Heart left ventricle (tissue), 16 donors: ENCODE measurements at regions not wholly inside any gene's neighbourhood (a gene's known extent, or its start where the extent isn't known, plus 50 kb on each side); places are given as distances from the start of the nearest gene placed in this dataset.

Experiments
- ATAC-seq, 4 donors: fragments of 200-7000 bp; cut with Tn5 transposase; one replicate each; pipeline ENCODE4 v1.9.1; 2020 to 2022; ENCODE audit warnings: moderate library complexity in 4 of 4, mild to moderate bottlenecking in 3 of 4, moderate number of reproducible peaks in 1 of 4
- DNase-seq, 5 donors: peaks; one replicate each; pipeline ENCODE4 v3.0.0-alpha.2; 2020
- H3K27ac ChIP-seq, 12 donors: fragments of 200-600 bp; sonication (generic) in 4 of 12; one replicate each; pipeline versions ENCODE4 v1.5.0 to v1.8.0; 2016 to 2022; ENCODE audit warnings: mild to moderate bottlenecking in 2 of 12
- H3K27me3 ChIP-seq, 9 donors: fragments of 200-600 bp; sonication (generic) in 2 of 9; one replicate each; pipeline versions ENCODE4 v1.5.1 to v1.8.0; 2016 to 2022; ENCODE audit warnings: mild to moderate bottlenecking in 3 of 9
- H3K36me3 ChIP-seq, 9 donors: fragments of 200-600 bp; sonication (generic) in 2 of 9; one replicate each; pipeline versions ENCODE4 v1.5.0 to v1.8.0; 2018 to 2022; ENCODE audit warnings: mild to moderate bottlenecking in 2 of 9
- H3K4me1 ChIP-seq, 12 donors: fragments of 200-600 bp; sonication (generic) in 4 of 12; one replicate each; pipeline versions ENCODE4 v1.5.0 to v1.8.0; 2016 to 2022; ENCODE audit warnings: mild to moderate bottlenecking in 3 of 12
- H3K4me3 ChIP-seq, 12 donors: fragments of 200-600 bp; sonication (generic) in 4 of 12; one replicate each; pipeline versions ENCODE4 v1.5.0 to v1.8.0; 2017 to 2022; ENCODE audit warnings: mild to moderate bottlenecking in 9 of 12, moderate library complexity in 4 of 12
- H3K9me3 ChIP-seq, 12 donors: fragments of 200-600 bp; sonication (generic) in 4 of 12; one replicate each; pipeline versions ENCODE4 v1.5.0 to v1.8.0; 2016 to 2022; ENCODE audit warnings: mild to moderate bottlenecking in 1 of 12
- POLR2A ChIP-seq, 2 donors: fragments of 450-650 bp; IDR thresholded peaks; one replicate each; pipeline ENCODE4 v1.6.1; 2017; ENCODE audit warnings: antibody characterized with exemption in 2 of 2, mild to moderate bottlenecking in 2 of 2, moderate library complexity in 2 of 2
- WGBS, 4 donors: extraction: QIAGEN DNeasy Blood & Tissue Kit in 2 of 4; methylation state at CpG; one replicate each; pipeline versions ENCODE4 v1.1.5 to v1.1.7; 2013 to 2018; 5-methylcytosine and 5-hydroxymethylcytosine counted together
- intact Hi-C, 10 donors: fragments of 100-400 bp; cut with DNase I; formaldehyde crosslinking; loops; one replicate each; pipeline versions ENCODE4 v1.11.1 to v1.14.2; 2022
- TF ChIP-seq, protein P1 (sequence below), 12 donors: fragments of 200-600 bp; sonication (generic) in 4 of 12; IDR thresholded peaks; one replicate each; pipeline versions ENCODE4 v1.5.0 to v1.8.0; 2018 to 2022; ENCODE audit warnings: antibody characterized with exemption in 12 of 12, mild to moderate bottlenecking in 5 of 12
- donor health status: ischemic (EF 13 %, LVEDD 7.1; RV severe dilation, severe dysfunction).
- donor health status: healthy with polysubstance abuse.
- donor health status: DM: no; HTN: yes; CAD: no.
- donor health status: DM: no; HTN: no; CAD: no.
- donor health status: ischemic (EF 25% LVEDD 6.9; RV normal size, moderate dysfunction).
- donor health status: ischemic (EF 25% LVEDD 5.7; RV mildly dilated, moderate dysfunction).
- donor health status: healthy.
- donor health status: DM: yes; HTN: yes; CAD: no.
- donor health status: ischemic (EF 35%, LVEDD 5.7; RV mildly dilated, moderate dysfunction).
- donor health status: nonischemic (EF 11% LVEDD 7.7; RV severe dilation, severe dysfunction).
- donor health status: DM: yes; HTN: yes; CAD: no.
- donor health status: PGD.
- donor health status: ischemic (EF 29% LVEDD 5.4; RV normal size, mild dysfunction).
- donor health status: nonischemic (EF 23%, LVEDD 6.1; RV moderate dilation, normal function).

DNA sequence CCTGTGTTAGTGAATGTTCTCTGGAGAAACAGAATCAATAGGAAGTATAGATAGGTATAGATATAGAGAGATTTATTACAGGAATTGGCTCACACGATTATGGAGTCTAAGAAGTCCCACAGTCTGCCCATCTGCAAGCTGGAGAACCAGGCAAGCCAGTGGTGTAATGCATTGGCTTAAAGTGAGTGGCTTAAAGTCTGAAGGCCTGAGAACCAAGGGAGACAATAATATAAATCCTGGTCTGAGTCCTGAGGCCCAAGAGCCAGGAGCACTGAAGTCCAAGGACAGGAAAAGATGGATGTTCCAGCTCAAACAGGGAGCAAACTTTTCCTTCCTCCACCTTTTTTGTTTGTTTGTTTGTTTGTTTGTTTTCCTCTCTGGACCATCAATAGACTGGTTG is 131.2 kb upstream of the LRFN2 start:
- TF ChIP-seq, protein P1, sequence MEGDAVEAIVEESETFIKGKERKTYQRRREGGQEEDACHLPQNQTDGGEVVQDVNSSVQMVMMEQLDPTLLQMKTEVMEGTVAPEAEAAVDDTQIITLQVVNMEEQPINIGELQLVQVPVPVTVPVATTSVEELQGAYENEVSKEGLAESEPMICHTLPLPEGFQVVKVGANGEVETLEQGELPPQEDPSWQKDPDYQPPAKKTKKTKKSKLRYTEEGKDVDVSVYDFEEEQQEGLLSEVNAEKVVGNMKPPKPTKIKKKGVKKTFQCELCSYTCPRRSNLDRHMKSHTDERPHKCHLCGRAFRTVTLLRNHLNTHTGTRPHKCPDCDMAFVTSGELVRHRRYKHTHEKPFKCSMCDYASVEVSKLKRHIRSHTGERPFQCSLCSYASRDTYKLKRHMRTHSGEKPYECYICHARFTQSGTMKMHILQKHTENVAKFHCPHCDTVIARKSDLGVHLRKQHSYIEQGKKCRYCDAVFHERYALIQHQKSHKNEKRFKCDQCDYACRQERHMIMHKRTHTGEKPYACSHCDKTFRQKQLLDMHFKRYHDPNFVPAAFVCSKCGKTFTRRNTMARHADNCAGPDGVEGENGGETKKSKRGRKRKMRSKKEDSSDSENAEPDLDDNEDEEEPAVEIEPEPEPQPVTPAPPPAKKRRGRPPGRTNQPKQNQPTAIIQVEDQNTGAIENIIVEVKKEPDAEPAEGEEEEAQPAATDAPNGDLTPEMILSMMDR (IDR thresholded peaks at IDR 0.05), result no peak
- TF ChIP-seq POLR2A (IDR thresholded peaks at IDR 0.05), result no peak
- intact Hi-C loops, result no loop called here
- ATAC-seq, result no peak

DNA sequence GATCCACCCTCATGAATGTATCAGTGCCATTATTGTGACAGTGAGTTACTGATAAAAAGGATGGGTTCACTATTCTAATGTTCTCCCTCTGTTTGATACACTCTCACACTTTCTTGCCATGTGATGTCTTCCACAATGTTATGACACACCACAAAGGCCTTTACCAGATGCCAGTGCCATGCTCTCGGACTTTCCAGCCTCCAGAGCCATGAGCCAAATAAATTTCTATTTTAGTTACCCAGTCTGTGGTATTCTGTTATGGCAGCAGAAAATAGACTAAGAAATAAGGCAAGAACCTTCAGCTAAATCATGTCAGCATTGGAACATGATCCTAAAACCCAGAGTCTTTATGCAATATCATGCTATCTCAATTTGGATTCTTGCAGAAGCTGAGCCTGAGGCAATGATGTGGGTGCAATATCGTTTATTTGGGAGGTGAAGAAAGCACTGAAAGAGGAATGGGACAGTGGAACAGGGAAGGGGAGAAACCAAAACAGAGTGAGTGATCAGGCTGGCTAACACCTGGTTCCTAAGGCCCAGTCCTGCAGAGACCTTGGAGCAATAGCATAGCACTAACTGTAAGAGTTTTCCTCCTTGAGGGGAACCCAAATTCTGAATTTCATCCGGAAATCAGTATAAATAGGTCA is 130.4 kb upstream of the LRFN2 start:
- TF ChIP-seq POLR2A (IDR thresholded peaks at IDR 0.05), result no peak
- Histone ChIP-seq H3K4me1 (peaks cover 0 to 24% (median 6%) of the 10 kb centered on the region in 12 donors), H3K27ac (no peak overlapping the region), H3K4me3 (no peak overlapping the region), H3K9me3 (no peaks in the 10 kb centered on the region), H3K36me3 (no peaks in the 10 kb centered on the region), H3K27me3 (no peaks in the 10 kb centered on the region)
- 75 to 88% (median 81%) methylated on average over 3 of the region's 3 CpGs for WGBS, 4 donors
- intact Hi-C loops, result no loop called here
- ATAC-seq, result no peak
- DNase-seq, result no peak

More for the DNA sequence above, 131.2 kb upstream of the LRFN2 start:
- 84 to 94% (median 86%) methylated on average over 1 of the region's 1 CpG for WGBS, 4 donors
- Histone ChIP-seq H3K4me3 (no peak overlapping the region), H3K9me3 (no peaks in the 10 kb centered on the region), H3K27me3 (no peaks in the 10 kb centered on the region), H3K36me3 (no peaks in the 10 kb centered on the region), H3K27ac (no peak overlapping the region), H3K4me1 (peaks cover 0 to 24% (median 6%) of the 10 kb centered on the region in 12 donors)
- DNase-seq, result no peak

DNA sequence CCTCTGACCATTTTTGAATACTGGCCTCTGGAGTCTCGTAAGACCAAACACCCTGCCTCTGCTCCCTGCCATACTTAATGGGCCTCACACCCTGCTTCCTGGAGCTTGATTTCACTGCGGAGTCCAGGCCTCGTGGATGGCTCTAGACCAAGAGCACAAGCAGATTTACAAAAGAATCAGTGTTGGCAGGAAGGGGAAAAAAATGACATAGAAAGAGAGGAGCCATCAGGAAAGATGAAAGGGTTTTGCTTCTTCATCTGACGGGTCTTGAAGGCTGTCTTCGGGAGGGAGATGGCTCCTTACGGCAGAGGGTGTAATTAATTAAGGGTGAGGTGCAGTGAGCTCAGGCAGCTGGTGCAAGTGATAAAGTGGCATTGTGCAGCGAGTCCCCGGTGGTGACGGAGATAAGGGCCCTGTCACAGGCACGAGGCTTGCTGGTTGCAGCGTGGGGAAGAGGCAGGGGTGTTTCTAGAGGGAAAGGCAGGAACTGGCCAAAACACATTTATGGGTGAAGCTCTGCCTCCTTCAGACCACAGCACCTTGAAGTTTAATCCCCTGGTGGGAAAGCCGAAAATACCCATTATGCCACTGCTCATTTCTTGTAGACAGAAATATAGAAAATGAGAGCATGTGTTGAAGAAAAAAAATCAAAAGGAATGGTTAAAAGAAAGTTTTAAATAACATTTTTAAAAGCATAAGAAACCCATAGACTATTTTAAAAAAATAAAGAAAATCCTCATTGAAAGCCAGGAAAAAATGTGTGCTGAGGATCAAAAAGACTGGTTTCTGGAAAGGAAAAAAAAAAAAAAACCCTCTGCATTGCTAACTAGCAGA is 128.6 kb upstream of the LRFN2 start:
- TF ChIP-seq POLR2A (IDR thresholded peaks at IDR 0.05), result no peak
- TF ChIP-seq, protein P1 (IDR thresholded peaks at IDR 0.05), result no peak
- DNase-seq (no peak), ATAC-seq (peak in 1 of 4 donors; percentile 36)
- intact Hi-C loops, result no loop called here
- no peaks in the 10 kb centered on the region for H3K36me3 ChIP-seq
- peaks cover 0 to 17% (median 6%) of the 10 kb centered on the region in 12 donors for H3K4me1 ChIP-seq
- H3K27ac ChIP-seq, result no peak overlapping the region
- WGBS, 4 donors, result 32 to 39% (median 34%) methylated on average over 12 of the region's 12 CpGs
- no peaks in the 10 kb centered on the region for H3K9me3 ChIP-seq
- no peaks in the 10 kb centered on the region for H3K27me3 ChIP-seq
- H3K4me3 ChIP-seq, result no peak overlapping the region

DNA sequence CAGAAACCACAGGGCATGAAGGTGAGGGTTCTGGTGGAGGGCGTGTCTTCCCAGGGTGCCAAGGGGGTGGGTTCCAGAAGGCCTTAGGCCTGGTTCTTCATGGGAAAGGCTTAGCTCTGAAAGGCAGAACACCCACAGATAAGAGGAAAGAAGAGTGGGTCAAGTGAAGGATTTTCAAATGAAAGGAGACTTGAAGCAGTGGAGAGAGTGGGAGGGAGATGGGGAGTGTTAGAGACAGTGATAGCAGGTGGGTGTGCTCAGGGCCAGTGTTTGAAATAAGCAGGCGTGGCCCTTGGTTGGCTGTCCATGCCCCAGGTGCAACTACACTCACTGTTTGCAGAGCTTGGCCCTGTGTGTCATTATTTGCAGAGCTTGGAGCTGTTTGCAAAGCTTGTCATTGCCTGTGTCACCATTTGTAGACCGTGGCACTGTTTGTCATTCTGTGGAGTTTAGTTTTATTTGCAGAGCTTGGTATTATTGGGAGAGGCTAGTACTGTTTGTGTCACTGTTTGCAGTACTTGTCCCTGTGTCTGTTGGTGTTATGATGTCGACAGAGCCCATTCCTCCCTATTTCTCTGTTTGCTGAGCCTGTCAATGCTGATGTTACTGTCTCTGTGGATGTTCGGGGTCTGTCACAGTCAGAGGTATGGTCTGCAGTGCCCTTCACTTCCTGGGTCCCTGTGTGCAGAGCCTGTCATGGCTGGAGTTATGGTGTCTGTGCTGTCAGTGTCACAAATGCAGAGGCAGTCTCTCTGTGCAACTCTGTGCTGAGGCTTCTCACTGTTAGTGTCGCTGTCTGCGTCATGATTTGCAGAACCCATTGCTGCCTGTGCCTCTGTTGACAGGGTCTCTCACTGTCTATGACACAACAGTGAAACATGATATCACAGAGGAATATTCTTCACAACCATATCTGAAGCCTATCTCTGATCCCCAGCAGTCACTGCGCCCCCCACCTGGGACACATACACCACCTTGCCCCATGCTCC is 127.7 kb upstream of the LRFN2 start:
- 88 to 97% (median 93%) methylated on average over 6 to 8 of the region's 8 CpGs for WGBS, 4 donors
- DNase-seq (no peak), ATAC-seq (no peak)
- no peaks in the 10 kb centered on the region for H3K27me3 ChIP-seq
- no peaks in the 10 kb centered on the region for H3K36me3 ChIP-seq
- no peak overlapping the region for H3K4me3 ChIP-seq
- H3K4me1 ChIP-seq, result peaks cover 0 to 11% (median under 1%) of the 10 kb centered on the region in 12 donors
- TF ChIP-seq POLR2A (IDR thresholded peaks at IDR 0.05), result no peak
- TF ChIP-seq, protein P1 (IDR thresholded peaks at IDR 0.05), result no peak
- intact Hi-C loops, result no loop called here
- no peak overlapping the region for H3K27ac ChIP-seq
- H3K9me3 ChIP-seq, result no peaks in the 10 kb centered on the region
